WTC11 (cell line): ENCODE measurements at regions not wholly inside any gene's neighbourhood (a gene's known extent, or its start where the extent isn't known, plus 50 kb on each side); places are given as distances from the start of the nearest gene placed in this dataset.

Experiments
- ATAC-seq: fragments of 200-7000 bp; cut with Tn5 transposase; 2 replicates; pipeline ENCODE4 v1.10.0; 2021; ENCODE audit warnings: mild to moderate bottlenecking, moderate library complexity
- CTCF ChIA-PET: fragments of 300-600 bp; sonication (Branson Sonifier 250); formaldehyde crosslinking; loops from one replicate; lab custom pipeline; 2021; ENCODE audit warnings: antibody characterized with exemption; lab: Charles Lee
- POLR2A ChIA-PET: fragments of 350-600 bp; sonication (Branson Sonifier 250); formaldehyde crosslinking; loops from one replicate; lab custom pipeline; 2021; ENCODE audit warnings: antibody characterized with exemption; lab: Charles Lee
- DNase-seq: peaks from one replicate; pipeline ENCODE4 v3.0.0; 2021; ENCODE audit warnings: low spot score
- H3K27ac Mint-ChIP-seq: 2 replicates; pipeline ENCODE4 v1.8.0; 2021; ENCODE audit warnings: mixed read lengths
- H3K27me3 Mint-ChIP-seq: 2 replicates; pipeline ENCODE4 v1.8.0; 2021; ENCODE audit warnings: low read depth, mild to moderate bottlenecking, moderate library complexity, mixed read lengths
- H3K36me3 Mint-ChIP-seq: 2 replicates; pipeline ENCODE4 v1.8.0; 2021; ENCODE audit warnings: mixed read lengths
- H3K4me1 Mint-ChIP-seq: 2 replicates; pipeline ENCODE4 v1.8.0; 2022; ENCODE audit warnings: mixed read lengths
- H3K4me3 Mint-ChIP-seq: 2 replicates; pipeline ENCODE4 v1.8.0; 2021; ENCODE audit warnings: mild to moderate bottlenecking, moderate library complexity, mixed read lengths
- H3K9me3 Mint-ChIP-seq: 2 replicates; pipeline ENCODE4 v1.8.0; 2021; ENCODE audit warnings: mixed read lengths
- CREM ChIP-seq: sonication (generic); formaldehyde crosslinking; IDR thresholded peaks from 2 replicates; pipeline ENCODE4 v1.8.1; 2022; ENCODE audit warnings: mild to moderate bottlenecking, missing genetic modification reagents, moderate library complexity
- GRHL2 ChIP-seq: fragments of 250-450 bp; sonication (Bioruptor Pico); IDR thresholded peaks from 2 replicates; pipeline ENCODE4 v1.8.0; 2022; ENCODE audit warnings: mild to moderate bottlenecking, moderate library complexity; ENCODE audit not compliant: insufficient replicate concordance, severe bottlenecking
- IRF2 ChIP-seq: sonication (generic); formaldehyde crosslinking; IDR thresholded peaks from 2 replicates; pipeline ENCODE4 v1.8.0; 2022; ENCODE audit warnings: low read depth, missing genetic modification reagents, borderline replicate concordance
- TEAD1 ChIP-seq: sonication (generic); formaldehyde crosslinking; IDR thresholded peaks from 2 replicates; pipeline ENCODE4 v1.8.0; 2022; ENCODE audit warnings: mild to moderate bottlenecking, missing genetic modification reagents
- ZNF138 ChIP-seq: sonication (generic); formaldehyde crosslinking; conservative IDR thresholded peaks from 2 replicates; pipeline ENCODE4 v1.8.1; 2022; ENCODE audit warnings: mild to moderate bottlenecking, moderate library complexity, missing genetic modification reagents
- ZNF317 ChIP-seq: sonication (generic); formaldehyde crosslinking; IDR thresholded peaks from 2 replicates; pipeline ENCODE4 v1.8.1; 2023; ENCODE audit warnings: low read depth, mild to moderate bottlenecking, moderate library complexity, missing genetic modification reagents, borderline replicate concordance
- TF ChIP-seq, protein P1 (sequence below): fragments of 250-450 bp; sonication (Bioruptor Pico); IDR thresholded peaks from 2 replicates; pipeline ENCODE4 v1.9.0; 2021; ENCODE audit warnings: mild to moderate bottlenecking
- TF ChIP-seq, protein P2 (sequence below): sonication (generic); formaldehyde crosslinking; IDR thresholded peaks from 2 replicates; pipeline ENCODE4 v1.8.0; 2023; ENCODE audit warnings: mild to moderate bottlenecking, missing genetic modification reagents
- TF ChIP-seq, protein P3 (sequence below): sonication (generic); formaldehyde crosslinking; IDR thresholded peaks from 2 replicates; pipeline ENCODE4 v1.8.1; 2023; ENCODE audit warnings: mild to moderate bottlenecking, missing genetic modification reagents, moderate library complexity
- TF ChIP-seq, protein P4 (sequence below): sonication (generic); formaldehyde crosslinking; IDR thresholded peaks from 2 replicates; pipeline ENCODE4 v1.8.1; 2023; ENCODE audit warnings: mild to moderate bottlenecking, missing genetic modification reagents
- TF ChIP-seq, protein P5 (sequence below): sonication (generic); formaldehyde crosslinking; IDR thresholded peaks from 2 replicates; pipeline ENCODE4 v1.8.1; 2023; ENCODE audit warnings: mild to moderate bottlenecking, missing genetic modification reagents, moderate library complexity
- TF ChIP-seq, protein P6 (sequence below): sonication (generic); formaldehyde crosslinking; IDR thresholded peaks from 2 replicates; pipeline ENCODE4 v1.8.0; 2022; ENCODE audit warnings: mild to moderate bottlenecking, missing genetic modification reagents

DNA sequence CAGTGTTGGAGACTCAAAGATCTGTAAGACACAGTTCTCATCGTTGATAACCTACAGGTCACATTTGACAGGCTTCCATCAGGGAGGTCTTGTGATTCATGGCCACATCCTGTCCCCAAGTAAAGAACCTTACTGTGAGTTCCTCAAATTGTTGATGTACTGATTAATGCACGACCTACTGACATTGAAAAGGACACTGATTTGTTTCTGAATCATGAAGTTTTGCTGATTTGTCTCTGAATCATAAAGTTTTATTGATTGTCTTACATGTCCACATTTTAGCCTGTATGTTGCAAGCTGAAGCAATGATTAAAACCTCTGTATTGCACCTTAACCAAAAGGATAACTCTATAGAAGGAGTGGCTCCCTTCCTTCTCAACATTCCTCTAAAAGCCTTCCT lies 476.3 kb upstream of the RUNX1 start:
- ChIA-PET POLR2A (no interaction called here), CTCF (no interaction called here)
- ATAC-seq: no peak
- Mint-ChIP-seq H3K36me3 (no peaks in the 10 kb centered on the region), H3K4me1 (peaks cover 28% of the 10 kb centered on the region), H3K9me3 (peaks cover 11% of the 10 kb centered on the region; the same call in 1 of the 2 replicates), H3K27me3 (no peaks in the 10 kb centered on the region), H3K4me3 (no peak overlapping the region), H3K27ac (no peak overlapping the region)
- no peak for DNase-seq
- no peak for TF ChIP-seq IRF2
- no peak for TF ChIP-seq GRHL2 (CRISPR knock-in tag)
- TF ChIP-seq, protein P1, sequence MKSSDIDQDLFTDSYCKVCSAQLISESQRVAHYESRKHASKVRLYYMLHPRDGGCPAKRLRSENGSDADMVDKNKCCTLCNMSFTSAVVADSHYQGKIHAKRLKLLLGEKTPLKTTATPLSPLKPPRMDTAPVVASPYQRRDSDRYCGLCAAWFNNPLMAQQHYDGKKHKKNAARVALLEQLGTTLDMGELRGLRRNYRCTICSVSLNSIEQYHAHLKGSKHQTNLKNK (CRISPR knock-in tag): no peak
- TF ChIP-seq, protein P2, sequence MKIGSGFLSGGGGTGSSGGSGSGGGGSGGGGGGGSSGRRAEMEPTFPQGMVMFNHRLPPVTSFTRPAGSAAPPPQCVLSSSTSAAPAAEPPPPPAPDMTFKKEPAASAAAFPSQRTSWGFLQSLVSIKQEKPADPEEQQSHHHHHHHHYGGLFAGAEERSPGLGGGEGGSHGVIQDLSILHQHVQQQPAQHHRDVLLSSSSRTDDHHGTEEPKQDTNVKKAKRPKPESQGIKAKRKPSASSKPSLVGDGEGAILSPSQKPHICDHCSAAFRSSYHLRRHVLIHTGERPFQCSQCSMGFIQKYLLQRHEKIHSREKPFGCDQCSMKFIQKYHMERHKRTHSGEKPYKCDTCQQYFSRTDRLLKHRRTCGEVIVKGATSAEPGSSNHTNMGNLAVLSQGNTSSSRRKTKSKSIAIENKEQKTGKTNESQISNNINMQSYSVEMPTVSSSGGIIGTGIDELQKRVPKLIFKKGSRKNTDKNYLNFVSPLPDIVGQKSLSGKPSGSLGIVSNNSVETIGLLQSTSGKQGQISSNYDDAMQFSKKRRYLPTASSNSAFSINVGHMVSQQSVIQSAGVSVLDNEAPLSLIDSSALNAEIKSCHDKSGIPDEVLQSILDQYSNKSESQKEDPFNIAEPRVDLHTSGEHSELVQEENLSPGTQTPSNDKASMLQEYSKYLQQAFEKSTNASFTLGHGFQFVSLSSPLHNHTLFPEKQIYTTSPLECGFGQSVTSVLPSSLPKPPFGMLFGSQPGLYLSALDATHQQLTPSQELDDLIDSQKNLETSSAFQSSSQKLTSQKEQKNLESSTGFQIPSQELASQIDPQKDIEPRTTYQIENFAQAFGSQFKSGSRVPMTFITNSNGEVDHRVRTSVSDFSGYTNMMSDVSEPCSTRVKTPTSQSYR: no peak
- TF ChIP-seq, protein P3, sequence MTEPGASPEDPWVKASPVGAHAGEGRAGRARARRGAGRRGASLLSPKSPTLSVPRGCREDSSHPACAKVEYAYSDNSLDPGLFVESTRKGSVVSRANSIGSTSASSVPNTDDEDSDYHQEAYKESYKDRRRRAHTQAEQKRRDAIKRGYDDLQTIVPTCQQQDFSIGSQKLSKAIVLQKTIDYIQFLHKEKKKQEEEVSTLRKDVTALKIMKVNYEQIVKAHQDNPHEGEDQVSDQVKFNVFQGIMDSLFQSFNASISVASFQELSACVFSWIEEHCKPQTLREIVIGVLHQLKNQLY: no peak
- TF ChIP-seq, protein P4, sequence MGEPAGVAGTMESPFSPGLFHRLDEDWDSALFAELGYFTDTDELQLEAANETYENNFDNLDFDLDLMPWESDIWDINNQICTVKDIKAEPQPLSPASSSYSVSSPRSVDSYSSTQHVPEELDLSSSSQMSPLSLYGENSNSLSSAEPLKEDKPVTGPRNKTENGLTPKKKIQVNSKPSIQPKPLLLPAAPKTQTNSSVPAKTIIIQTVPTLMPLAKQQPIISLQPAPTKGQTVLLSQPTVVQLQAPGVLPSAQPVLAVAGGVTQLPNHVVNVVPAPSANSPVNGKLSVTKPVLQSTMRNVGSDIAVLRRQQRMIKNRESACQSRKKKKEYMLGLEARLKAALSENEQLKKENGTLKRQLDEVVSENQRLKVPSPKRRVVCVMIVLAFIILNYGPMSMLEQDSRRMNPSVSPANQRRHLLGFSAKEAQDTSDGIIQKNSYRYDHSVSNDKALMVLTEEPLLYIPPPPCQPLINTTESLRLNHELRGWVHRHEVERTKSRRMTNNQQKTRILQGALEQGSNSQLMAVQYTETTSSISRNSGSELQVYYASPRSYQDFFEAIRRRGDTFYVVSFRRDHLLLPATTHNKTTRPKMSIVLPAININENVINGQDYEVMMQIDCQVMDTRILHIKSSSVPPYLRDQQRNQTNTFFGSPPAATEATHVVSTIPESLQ (CRISPR knock-in tag): no peak
- TF ChIP-seq, protein P5, sequence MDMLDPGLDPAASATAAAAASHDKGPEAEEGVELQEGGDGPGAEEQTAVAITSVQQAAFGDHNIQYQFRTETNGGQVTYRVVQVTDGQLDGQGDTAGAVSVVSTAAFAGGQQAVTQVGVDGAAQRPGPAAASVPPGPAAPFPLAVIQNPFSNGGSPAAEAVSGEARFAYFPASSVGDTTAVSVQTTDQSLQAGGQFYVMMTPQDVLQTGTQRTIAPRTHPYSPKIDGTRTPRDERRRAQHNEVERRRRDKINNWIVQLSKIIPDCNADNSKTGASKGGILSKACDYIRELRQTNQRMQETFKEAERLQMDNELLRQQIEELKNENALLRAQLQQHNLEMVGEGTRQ: no peak
- TF ChIP-seq, protein P6, sequence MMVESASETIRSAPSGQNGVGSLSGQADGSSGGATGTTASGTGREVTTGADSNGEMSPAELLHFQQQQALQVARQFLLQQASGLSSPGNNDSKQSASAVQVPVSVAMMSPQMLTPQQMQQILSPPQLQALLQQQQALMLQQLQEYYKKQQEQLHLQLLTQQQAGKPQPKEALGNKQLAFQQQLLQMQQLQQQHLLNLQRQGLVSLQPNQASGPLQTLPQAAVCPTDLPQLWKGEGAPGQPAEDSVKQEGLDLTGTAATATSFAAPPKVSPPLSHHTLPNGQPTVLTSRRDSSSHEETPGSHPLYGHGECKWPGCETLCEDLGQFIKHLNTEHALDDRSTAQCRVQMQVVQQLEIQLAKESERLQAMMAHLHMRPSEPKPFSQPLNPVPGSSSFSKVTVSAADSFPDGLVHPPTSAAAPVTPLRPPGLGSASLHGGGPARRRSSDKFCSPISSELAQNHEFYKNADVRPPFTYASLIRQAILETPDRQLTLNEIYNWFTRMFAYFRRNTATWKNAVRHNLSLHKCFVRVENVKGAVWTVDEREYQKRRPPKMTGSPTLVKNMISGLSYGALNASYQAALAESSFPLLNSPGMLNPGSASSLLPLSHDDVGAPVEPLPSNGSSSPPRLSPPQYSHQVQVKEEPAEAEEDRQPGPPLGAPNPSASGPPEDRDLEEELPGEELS (CRISPR knock-in tag): no peak

DNA sequence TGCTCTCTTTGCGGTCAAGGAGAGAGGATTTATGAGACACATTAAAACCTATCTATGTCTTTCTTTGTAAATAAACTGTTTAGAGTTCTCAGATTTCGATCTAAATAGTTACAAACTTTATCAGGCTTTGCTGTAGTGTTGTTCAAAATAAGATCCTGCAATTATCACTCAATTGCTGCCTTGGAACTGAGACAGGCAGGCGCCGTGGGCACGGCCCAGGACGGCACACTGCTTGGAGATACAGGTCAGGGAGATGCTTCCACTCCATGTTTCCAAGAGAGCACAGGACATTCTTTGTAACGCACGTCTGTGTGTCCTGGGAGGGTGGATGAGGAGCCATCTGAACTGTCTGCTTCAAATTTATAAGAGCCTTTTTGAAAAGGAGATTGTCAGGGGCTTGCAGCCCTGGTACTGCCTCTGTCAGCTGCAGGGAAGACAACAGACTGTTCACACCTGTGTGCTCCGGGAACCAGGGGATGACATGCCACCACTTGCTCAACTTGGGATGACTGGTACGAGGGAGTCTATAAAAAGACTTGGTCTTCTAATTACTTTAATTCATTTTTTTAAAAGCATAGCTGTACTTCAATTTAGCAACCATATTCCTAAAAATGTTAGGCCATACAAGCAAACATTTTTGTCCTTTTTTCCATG lies 472.9 kb upstream of the RUNX1 start:
- ChIA-PET CTCF (no interaction called here), POLR2A (no interaction called here)
- Mint-ChIP-seq H3K4me1 (peaks cover 45% of the 10 kb centered on the region), H3K27me3 (no peaks in the 10 kb centered on the region), H3K4me3 (no peak overlapping the region), H3K9me3 (peaks cover 11% of the 10 kb centered on the region; the same call in 1 of the 2 replicates), H3K27ac (0 out of 2 replicates have a peak overlapping the region, but pooled peaks have one; percentile 20), H3K36me3 (no peaks in the 10 kb centered on the region)
- DNase-seq: no peak
- ATAC-seq: no peak
- 0 out of 2 replicates have a peak, but pooled peaks have one; percentile 57 for TF ChIP-seq ZNF317
- no peak for TF ChIP-seq ZNF138

DNA sequence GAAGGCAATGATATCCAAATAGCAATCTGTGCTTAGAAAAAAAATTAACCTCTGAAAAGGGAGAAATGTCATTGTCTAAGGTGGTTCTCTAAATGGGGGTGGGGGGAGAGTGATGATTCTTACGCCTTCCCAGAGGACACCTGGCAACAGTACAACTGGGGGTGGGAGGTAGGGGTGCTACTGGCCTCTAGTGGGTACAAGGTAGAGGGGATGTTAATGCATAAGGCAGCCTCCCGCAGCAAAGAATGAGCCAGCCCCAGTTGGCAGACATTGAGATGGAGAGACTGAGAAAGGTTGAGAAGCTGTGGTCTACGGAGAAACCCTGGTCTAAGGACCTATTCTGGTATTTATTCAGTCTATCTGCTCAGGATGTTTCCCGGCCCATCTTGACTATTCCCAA lies 472.2 kb upstream of the RUNX1 start:
- Mint-ChIP-seq H3K36me3 (no peaks in the 10 kb centered on the region), H3K27me3 (no peaks in the 10 kb centered on the region), H3K27ac (peak overlapping the region; percentile 53; the same call in 1 of the 2 replicates), H3K4me3 (no peak overlapping the region), H3K9me3 (peaks cover 11% of the 10 kb centered on the region; the same call in 1 of the 2 replicates), H3K4me1 (peaks cover 45% of the 10 kb centered on the region)
- POLR2A ChIA-PET: no interaction called here
- TF ChIP-seq CREM: no peak
- TF ChIP-seq, protein P3: no peak
- TF ChIP-seq TEAD1 (CRISPR knock-in tag): no peak
- peak; percentile 30 for DNase-seq
- peak; percentile 94 for ATAC-seq
- CTCF ChIA-PET: interaction anchor here (0.8 to 1.8 kb wide), 5 partner anchors 13 to 775 kb away, joined by 4 to 9 read pairs (median 5); no protein-coding TSS in a partner anchor
